Iris pigment epithelial cell (primary cell): ENCODE measurements at regions not wholly inside any gene's neighbourhood (a gene's known extent, or its start where the extent isn't known, plus 50 kb on each side); places are given as distances from the start of the nearest gene placed in this dataset.

Experiments used
- DNase-seq: peaks from one replicate; pipeline ENCODE4 v3.0.0-alpha.2; 2011; ENCODE audit warnings: low read depth

DNA sequence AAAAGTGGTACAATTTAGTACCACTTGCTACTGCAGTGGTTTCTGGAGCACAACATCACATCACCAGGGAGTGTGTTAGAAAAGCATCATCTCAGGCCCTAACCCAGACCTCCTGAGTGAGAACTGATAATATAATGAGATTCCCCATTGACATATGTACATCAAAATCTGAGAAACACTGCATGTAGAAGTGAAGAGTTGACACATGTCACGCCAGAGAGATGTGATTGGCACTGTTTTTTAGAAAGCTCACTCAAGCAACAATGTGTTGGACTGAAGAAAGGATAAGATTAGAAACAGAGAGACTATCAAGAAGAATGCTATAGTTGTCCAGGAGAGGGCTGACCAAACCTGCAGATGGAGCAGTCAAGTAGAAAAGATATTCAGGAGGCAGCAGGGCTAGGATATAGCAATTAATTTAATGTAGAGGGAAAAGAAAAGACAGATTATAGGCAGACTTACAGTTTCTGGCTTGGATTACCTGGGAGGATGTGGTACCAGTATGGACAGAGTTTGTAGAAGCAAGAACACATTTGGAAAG lies 324.4 kb upstream of the ADAMTSL1 start:
- DNase-seq, result peak; percentile 12

DNA sequence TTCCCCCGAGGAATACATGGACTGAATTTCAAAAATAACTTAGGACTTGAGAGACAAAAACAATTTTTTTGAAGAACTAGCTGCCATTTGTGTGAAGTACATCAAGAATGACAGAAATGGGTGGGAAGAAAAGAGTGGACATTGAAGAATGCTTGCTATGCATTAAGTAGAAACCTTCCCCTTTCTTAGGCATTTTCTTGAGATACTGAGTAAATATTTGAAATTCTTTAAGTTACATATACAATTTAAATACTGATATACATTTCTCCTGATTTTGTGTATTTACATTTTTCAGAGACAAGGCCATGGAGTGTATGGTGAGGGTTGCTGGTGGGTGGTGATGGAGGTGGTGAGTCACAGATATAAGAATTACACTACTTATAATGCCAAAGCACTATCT lies 319.3 kb upstream of the ADAMTSL1 start:
- DNase-seq, result no peak

GRCh38 chr9:18159254-18159653 lies 314.7 kb upstream of the ADAMTSL1 start:
- DNase-seq, result no peak

DNA sequence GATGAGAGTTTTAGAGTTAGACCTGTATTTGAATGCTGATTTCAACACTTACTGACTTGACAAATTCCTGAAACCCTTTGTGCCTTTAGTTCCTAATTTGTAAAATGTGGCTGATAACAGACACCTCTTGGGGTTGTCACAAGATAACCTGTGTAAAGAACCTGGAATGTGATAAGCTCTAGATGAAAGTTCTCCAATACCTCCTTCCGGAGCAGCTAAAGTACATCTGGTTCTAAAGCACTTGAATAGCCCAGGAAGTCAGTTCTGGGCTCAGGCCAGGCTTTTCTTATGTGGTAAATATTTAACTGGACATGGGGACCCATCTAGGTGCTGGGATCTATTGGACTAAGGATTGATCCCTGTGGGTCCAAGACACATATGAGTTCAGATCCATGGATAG lies 310.8 kb upstream of the ADAMTSL1 start:
- DNase-seq, result no peak

GRCh38 chr9:18167733-18168132 lies 306.2 kb upstream of the ADAMTSL1 start:
- no peak for DNase-seq

DNA sequence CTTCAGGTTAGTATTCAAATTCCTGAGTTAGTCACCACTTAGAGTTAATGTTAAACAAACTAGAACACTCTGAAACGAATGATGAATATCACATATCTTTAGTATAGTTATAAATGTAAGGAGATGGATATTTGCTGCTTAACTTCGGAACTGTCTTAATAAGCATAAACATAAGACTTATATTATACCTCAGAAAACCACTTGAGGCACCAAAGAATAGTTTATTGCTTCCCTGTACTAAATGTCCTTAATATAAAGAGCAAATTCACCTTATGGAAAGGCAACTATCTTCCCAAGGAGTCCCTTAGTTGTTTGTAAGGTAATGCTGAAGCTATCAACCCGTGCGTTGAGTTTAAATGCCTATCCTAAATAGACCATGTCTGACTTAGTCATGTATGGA lies 300.0 kb upstream of the ADAMTSL1 start:
- no peak for DNase-seq

DNA sequence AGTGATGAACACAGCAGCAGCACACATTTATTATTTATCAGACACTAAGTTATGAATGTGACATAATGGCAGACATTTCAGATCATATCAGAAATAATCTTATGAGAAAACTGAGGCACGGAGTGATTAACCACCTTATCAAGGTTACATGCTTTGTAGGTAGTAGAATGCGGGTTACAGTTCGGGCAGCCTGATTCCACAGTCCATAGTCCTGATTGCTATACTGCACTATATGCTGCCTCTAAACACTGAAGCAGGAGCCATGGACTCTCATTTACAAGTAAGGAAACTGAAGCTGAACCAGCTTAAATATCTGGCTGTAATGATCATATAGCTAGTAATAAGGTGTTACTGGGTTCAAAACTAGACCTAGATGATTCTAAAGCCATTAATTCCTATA lies 291.3 kb upstream of the ADAMTSL1 start:
- DNase-seq, result no peak

DNA sequence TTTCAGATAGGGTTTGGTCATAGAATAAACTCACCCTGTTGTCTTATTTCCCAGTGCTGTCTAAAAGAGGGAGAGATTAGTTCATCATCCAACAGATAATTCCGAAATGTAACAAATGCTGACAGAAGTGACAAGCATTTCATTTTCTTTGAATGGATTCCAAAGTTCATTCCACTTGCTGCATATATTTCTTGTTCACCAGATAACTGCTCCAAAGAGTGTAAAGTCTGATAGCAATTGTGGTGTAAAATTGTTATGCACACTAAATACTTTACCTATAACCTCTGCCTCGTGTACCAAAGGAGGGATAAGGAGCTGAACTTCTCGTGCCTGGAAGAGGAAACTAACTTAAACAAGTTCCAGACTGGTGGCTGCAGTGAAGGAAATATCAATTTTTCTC lies 290.0 kb upstream of the ADAMTSL1 start:
- DNase-seq, result no peak

DNA sequence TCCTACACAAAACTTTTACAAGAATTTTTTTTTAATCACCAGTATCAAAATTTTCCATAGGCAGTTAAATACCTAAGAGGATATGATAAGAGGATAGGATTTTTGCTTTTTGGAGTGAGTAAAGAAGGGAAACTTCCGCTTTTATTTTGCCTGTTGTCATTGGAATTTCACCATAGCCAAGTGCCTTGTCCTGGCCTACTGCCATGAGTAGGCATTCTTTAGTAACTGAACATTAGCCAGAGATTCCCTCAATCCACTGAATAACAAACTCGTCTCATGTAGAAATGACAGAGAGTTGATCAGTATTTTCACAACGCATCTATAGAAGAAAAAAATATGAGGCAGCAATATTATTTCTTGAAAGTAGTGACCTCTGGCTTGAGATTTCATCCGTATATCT lies 289.6 kb upstream of the ADAMTSL1 start:
- DNase-seq, result no peak

DNA sequence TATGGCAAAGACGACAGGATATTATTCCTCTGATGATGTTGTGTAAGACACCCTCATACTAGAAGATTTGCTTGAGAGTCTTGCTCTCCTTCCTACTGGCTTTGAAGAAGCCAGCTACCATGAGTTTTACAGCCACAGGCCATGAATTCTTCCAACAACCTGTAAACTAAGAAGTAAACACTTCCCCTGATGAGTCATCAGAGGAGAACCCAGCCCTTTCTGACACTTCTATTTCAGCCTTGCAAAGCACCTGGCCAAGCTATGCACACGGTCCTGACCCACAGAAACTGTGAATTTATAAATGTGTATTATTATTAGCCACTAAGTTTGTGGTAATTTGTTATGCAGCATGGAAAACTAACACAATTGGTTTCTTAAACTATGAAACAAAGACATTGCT lies 288.8 kb upstream of the ADAMTSL1 start:
- DNase-seq, result no peak

DNA sequence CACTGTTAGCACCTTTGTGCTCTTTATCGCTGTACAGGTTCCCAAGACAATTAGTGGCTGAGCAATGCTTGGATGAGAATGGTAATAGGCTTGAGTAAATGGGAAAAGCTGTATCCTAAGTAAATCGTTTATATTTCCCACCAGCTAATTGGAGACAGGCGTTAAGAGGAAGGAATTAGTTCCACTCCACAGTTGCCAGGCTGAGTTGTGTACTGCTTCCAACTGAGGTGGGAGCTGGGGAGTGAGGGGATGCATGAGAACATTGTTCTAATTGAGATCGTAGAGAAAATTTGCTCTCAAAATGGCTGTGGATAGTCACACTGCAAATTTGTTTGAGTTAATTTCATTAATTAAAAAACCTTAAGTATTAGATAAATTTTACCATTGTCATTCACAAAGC lies 285.0 kb upstream of the ADAMTSL1 start:
- DNase-seq, result no peak

GRCh38 chr9:18189871-18190670 lies 283.9 kb upstream of the ADAMTSL1 start:
- DNase-seq, result peak; percentile 18

GRCh38 chr9:18190671-18191374 lies 283.1 kb upstream of the ADAMTSL1 start:
- DNase-seq, result no peak

- peak; percentile 4 for DNase-seq
Observed at GRCh38 chr9:18194316-18194715, 279.6 kb upstream of the ADAMTSL1 start.

DNA sequence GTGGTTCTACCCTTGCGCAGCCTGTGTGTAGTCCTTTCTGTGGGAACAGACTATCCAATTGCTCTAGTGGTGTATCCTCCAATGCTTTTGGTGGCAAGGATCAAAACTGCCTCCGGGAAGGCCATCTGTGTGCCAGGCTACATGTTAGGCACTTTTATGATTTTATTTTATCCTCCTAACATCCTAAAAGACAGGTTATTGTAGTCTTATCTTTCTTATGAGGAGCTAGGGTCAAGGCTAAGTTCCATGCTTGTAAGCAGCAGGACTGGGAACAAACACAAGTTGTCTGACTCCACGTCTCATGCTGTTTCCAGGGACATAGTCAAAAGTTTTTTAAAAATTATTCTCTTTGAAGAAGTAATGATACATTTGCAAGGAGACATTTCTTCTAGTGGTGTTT lies 278.7 kb upstream of the ADAMTSL1 start:
- no peak for DNase-seq

GRCh38 chr9:18202924-18203323 lies 271.0 kb upstream of the ADAMTSL1 start:
- no peak for DNase-seq

DNA sequence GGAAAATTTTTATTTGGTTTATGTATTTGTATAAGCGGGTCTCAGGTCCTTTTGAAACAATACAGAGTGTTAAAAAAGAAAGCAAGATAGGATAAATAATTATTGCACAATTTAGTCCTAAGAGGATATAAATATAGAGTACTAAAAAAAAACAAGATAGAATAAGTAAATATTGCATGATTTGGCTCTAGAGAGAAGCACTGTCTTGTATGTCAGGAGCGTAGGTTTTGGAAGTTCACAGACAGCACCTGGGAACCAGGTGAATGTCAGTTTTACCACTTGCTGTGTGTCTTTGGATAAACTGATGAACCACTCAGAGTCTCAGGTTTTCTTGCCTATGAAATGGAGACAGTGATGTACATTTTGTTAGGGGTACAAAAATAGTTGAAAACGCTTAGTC lies 266.2 kb upstream of the ADAMTSL1 start:
- no peak for DNase-seq

DNA sequence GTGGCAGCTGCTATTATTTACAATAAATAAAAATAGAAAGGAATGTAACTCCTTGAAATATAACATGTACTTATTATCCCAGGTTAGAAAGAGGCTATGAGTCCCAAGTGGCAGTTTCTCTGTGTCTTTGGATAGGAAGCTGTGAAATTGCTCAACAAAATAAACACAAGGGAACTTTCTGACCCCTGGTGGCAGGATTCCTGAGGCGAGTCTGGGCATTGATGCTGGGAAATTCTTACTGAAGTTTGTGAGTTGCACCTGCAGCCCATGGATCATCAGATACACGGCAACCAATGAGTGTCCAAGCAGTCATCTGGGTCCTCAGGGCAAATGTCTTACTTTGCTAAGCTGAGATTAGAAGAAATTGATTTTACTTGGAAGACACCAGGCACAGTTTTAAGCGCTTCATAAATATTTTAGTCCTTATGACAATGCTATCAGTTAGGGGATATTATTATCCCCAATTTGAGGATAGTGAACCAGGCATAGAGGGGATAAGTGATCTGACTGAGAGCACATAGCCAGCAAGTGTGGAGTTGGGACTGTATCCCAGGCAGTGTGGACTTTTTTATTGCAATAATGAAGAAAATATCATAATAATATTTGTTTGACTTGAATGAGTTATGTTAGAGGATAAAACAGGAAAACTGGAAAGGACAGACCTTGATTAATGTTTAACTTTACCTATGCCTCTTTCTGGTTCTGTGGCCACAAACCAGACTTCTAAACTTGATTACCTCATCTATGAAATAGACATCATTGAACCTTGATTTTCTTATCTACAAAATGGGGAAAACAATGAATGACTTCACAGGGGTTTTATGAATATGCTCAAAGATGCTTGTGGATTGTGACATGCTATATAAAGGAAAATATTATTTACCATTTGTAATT lies 265.5 kb upstream of the ADAMTSL1 start:
- peak; percentile 48 for DNase-seq

GRCh38 chr9:18215626-18216025 lies 258.3 kb upstream of the ADAMTSL1 start:
- DNase-seq, result no peak

GRCh38 chr9:18216376-18216775 lies 257.6 kb upstream of the ADAMTSL1 start:
- no peak for DNase-seq

DNA sequence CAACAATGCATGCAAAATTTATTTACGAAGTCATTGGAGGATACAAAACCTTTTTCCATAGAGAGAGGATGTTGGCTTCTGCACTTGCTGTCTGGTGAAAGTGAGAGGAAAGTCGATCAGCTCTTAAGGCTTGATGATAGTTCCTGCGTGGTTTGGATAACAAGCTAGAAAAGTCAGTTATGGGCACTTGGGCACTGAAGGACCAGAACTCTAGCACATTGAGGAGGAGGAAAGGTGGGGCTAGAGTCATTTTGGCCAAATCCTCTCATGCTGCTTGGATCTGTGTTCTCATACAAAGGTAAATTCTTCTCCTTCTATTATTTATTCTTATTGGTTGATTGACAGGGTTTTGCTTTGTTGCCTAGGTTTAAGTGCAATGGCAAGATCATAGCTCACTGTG lies 245.9 kb upstream of the ADAMTSL1 start:
- DNase-seq, result no peak

DNA sequence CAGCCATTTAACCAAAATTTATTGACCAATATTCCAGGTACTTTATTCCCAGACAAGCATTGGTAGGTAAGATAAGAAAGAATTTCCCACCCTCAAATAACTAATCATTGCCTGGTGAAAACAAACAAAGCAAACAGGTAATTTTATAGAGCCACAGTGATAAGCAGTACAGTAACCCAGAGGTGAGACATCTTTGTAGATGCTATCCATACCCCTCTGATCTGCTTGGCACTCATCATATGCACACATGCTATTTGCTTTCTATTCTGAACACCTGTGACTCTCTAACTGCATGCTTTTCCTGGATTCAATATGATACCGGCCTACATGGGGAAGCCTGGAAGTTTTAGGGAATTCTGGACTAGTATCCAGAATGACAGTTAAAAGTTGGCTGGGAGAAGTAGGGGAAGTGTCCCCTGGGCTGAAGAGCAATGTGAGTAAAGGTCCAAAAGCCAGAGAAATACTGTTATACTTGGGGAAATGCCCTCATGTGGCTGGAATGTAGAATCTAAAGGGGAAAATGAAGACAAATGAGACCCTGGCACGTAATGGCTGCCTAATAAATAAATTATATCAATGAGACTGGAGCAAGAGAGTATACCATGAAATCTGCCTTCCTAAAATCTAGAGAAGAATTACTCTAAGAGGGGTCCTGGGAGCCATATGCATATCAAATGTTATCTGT lies 243.8 kb upstream of the ADAMTSL1 start:
- DNase-seq, result no peak
